ENCODE measurements at regions not wholly inside any gene's neighbourhood (a gene's known extent, or its start where the extent isn't known, plus 50 kb on each side); places are given as distances from the start of the nearest gene placed in this dataset.
"Not testable (repeated sequence)": the region's sequence is repeated elsewhere in the genome, so short reads cannot be mapped to it uniquely, and the experiment has no call there.

DNA sequence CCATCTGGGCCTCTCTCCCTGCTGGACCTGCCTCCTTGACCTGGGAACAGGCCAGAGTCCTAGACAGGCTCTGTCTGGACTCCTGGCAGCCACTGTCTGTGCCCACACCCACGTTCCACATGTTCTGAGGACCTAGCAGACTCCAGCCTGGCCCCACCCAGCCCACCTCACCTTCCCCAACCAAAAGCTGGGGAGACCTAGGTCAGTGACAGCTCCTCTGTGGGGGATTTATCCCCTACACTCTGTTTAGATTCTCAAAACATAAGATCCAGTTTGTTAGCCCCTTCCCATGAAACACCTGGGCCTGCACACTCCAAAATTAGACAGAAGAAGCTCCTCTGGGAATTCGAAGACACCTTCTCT lies 59.8 kb upstream of the ADAMTS2 start:
- no peaks in the 10 kb centered on the region for H3K4me1 Mint-ChIP-seq (ENCODE audit: insufficient read depth, unreplicated experiment)
- peaks cover 6% of the 10 kb centered on the region for H3K36me3 Mint-ChIP-seq (ENCODE audit: insufficient read depth, unreplicated experiment)
- intact Hi-C loops (cut with micrococcal nuclease), result loop anchor here (10.0 kb wide), 2 partner anchors 130 to 320 kb away; no protein-coding TSS in a partner anchor
- no TSS peak for BruUV-seq (replicated peaks)
- no peaks in the 10 kb centered on the region for H3K27me3 Mint-ChIP-seq (ENCODE audit: insufficient read depth, unreplicated experiment)
- TF ChIP-seq, protein P1, sequence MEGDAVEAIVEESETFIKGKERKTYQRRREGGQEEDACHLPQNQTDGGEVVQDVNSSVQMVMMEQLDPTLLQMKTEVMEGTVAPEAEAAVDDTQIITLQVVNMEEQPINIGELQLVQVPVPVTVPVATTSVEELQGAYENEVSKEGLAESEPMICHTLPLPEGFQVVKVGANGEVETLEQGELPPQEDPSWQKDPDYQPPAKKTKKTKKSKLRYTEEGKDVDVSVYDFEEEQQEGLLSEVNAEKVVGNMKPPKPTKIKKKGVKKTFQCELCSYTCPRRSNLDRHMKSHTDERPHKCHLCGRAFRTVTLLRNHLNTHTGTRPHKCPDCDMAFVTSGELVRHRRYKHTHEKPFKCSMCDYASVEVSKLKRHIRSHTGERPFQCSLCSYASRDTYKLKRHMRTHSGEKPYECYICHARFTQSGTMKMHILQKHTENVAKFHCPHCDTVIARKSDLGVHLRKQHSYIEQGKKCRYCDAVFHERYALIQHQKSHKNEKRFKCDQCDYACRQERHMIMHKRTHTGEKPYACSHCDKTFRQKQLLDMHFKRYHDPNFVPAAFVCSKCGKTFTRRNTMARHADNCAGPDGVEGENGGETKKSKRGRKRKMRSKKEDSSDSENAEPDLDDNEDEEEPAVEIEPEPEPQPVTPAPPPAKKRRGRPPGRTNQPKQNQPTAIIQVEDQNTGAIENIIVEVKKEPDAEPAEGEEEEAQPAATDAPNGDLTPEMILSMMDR (IDR thresholded peaks at IDR 0.05; ENCODE audit: unreplicated experiment), result no peak
- ChIA-PET CTCF (interaction anchor here (0.6 to 1.5 kb wide), 2 partner anchors 236 to 1154 kb away, joined by 3 to 5 read pairs; no protein-coding TSS in a partner anchor), POLR2A (interaction anchor here (1.2 kb wide), 1 partner anchor 19 kb away, joined by 3 read pairs; no protein-coding TSS in a partner anchor)
- no peak overlapping the region for H3K4me3 Mint-ChIP-seq (ENCODE audit: unreplicated experiment)
- no peak for DNase-seq (ENCODE audit: unreplicated experiment)
- H3K27ac Mint-ChIP-seq (ENCODE audit: low read depth, unreplicated experiment), result no peak overlapping the region
- H3K9me3 Mint-ChIP-seq (ENCODE audit: unreplicated experiment), result peaks cover 14% of the 10 kb centered on the region

DNA sequence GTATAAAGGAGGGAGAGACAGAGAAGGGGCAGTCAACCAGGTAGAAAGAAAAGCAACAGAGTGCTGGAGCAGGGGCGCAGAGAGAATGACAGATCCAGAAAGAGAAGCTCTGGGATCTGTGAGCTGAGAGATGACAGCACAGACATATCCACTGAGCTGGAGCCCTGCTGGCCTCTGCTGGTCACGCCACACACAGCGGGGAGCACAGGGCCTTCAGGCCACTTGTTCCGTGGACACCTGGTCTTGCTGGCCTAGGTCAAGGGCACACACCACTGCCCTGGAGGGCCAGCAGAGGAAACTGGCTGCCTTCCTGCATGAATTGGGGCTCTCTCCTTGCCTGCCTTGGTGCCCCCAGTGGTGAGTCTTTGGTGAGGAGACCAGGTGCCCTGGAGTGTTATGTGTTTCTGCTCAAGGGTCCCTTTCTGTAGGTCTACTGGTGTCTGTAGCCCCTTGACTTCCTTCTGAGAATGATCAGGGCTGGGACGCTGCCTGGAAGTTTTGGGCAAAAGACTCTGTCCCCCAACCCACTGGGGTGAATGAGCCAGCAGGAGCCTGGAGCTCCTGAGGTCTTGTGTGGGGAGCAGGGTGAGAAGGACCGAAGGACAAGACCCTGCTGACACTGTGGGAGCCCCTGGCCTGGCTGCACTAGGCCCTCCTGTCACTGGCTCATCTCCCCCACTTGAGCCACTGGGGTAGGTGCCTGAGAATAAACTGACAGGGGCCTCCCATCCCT lies 59.2 kb upstream of the ADAMTS2 start:
- BruUV-seq (replicated peaks), result no TSS peak
- intact Hi-C loops (cut with micrococcal nuclease), result loop anchor here (1.0 to 10.0 kb wide), 3 partner anchors 130 to 674 kb away; partner anchors contain the start of gene ZNF354A
- TF ChIP-seq, protein P1 (IDR thresholded peaks at IDR 0.05; ENCODE audit: unreplicated experiment), result peak; percentile 61
- Mint-ChIP-seq H3K27ac (ENCODE audit: low read depth, unreplicated experiment) (no peak overlapping the region), H3K9me3 (ENCODE audit: unreplicated experiment) (peaks cover 14% of the 10 kb centered on the region), H3K36me3 (ENCODE audit: insufficient read depth, unreplicated experiment) (peaks cover under 1% of the 10 kb centered on the region), H3K27me3 (ENCODE audit: insufficient read depth, unreplicated experiment) (no peaks in the 10 kb centered on the region), H3K4me3 (ENCODE audit: unreplicated experiment) (no peak overlapping the region), H3K4me1 (ENCODE audit: insufficient read depth, unreplicated experiment) (no peaks in the 10 kb centered on the region)
- CTCF ChIA-PET, result interaction anchor here (0.5 to 2.3 kb wide), 12 partner anchors 21 to 1154 kb away, joined by 3 to 20 read pairs (median 4); no protein-coding TSS in a partner anchor
- POLR2A ChIA-PET, result interaction anchor here (0.7 to 1.2 kb wide), 3 partner anchors 17 to 237 kb away, joined by 3 read pairs; no protein-coding TSS in a partner anchor
- DNase-seq (ENCODE audit: unreplicated experiment), result peak; percentile 10

DNA sequence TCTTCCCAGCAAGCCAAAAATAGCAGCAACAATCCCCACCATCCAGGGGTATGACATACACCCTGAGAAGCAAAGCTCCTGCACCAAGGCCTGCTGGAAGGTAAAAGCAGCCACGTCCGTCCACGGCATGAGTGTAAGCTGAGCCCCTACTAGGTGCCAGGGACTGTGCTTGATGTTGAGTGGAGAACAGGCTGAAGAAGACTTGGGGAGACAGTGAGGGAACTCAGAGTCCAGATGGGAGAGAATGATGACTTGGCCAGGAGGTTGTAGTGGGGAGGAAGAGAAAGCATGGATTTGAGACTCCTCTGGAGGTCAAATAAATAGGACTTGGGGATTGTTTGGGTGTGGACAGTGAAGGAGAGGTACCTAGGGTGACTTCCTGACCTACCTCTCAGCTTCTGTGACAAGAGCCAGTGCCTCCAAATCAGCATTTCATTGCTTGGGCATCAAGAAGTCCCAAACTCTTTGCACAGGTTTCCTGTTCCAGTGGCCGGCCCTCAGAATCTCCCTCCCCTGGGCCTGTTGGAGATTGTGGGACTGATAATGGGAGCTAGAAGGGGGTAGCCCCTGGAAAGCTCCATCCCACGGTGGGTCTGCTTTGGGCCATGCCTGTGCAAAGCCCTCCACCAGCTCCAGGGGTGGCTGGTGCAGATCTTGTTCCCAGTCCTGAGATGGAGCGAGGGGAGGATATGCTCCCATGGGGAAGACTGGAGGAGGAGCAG lies 58.3 kb upstream of the ADAMTS2 start:
- no peak for DNase-seq (ENCODE audit: unreplicated experiment)
- CTCF ChIA-PET, result interaction anchor here (0.5 to 2.3 kb wide), 11 partner anchors 20 to 548 kb away, joined by 3 to 20 read pairs (median 3); no protein-coding TSS in a partner anchor
- H3K9me3 Mint-ChIP-seq (ENCODE audit: unreplicated experiment), result peaks cover 14% of the 10 kb centered on the region
- H3K36me3 Mint-ChIP-seq (ENCODE audit: insufficient read depth, unreplicated experiment), result no peaks in the 10 kb centered on the region
- no peaks in the 10 kb centered on the region for H3K27me3 Mint-ChIP-seq (ENCODE audit: insufficient read depth, unreplicated experiment)
- no peaks in the 10 kb centered on the region for H3K4me1 Mint-ChIP-seq (ENCODE audit: insufficient read depth, unreplicated experiment)
- H3K4me3 Mint-ChIP-seq (ENCODE audit: unreplicated experiment), result no peak overlapping the region
- intact Hi-C loops (cut with micrococcal nuclease), result loop anchor here (1.0 to 10.0 kb wide), 3 partner anchors 129 to 673 kb away; partner anchors contain the start of gene ZNF354A
- POLR2A ChIA-PET, result interaction anchor here (1.0 to 1.2 kb wide), 2 partner anchors 16 to 18 kb away, joined by 3 read pairs; no protein-coding TSS in a partner anchor
- H3K27ac Mint-ChIP-seq (ENCODE audit: low read depth, unreplicated experiment), result no peak overlapping the region
- BruUV-seq (replicated peaks), result no TSS peak
- TF ChIP-seq, protein P1 (IDR thresholded peaks at IDR 0.05; ENCODE audit: unreplicated experiment), result no peak

DNA sequence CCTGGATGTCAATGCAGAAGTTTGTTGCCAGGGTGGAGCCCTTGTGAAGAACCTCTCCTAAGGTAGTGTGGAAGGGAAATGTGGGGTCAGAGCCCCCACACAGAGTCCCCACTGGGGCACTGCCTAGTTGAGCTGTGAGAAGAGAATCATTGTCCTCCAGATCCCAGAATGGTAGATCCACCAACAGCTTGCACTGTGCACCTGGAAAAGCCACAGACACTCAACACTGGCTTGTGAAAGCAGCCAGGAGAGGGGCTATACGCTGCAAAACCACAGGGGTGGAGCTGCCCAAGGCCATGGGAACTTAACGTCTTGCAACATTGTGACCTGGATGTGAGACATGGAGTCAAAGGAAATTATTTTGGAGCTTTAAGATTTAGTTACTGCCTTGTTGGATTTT lies 55.2 kb upstream of the ADAMTS2 start:
- H3K9me3 Mint-ChIP-seq (ENCODE audit: unreplicated experiment), result peaks cover 22% of the 10 kb centered on the region
- BruUV-seq (replicated peaks); H3K36me3 Mint-ChIP-seq (ENCODE audit: insufficient read depth, unreplicated experiment); H3K27me3 Mint-ChIP-seq (ENCODE audit: insufficient read depth, unreplicated experiment); DNase-seq (ENCODE audit: unreplicated experiment); H3K4me1 Mint-ChIP-seq (ENCODE audit: insufficient read depth, unreplicated experiment); POLR2A ChIA-PET; H3K4me3 Mint-ChIP-seq (ENCODE audit: unreplicated experiment); H3K27ac Mint-ChIP-seq (ENCODE audit: low read depth, unreplicated experiment): not testable (repeated sequence)
- intact Hi-C loops (cut with micrococcal nuclease), result loop anchor here (10.0 kb wide), 2 partner anchors 126 to 316 kb away; no protein-coding TSS in a partner anchor
- CTCF ChIA-PET, result interaction anchor here (0.6 kb wide), 1 partner anchor 222 kb away, joined by 3 read pairs; no protein-coding TSS in a partner anchor
